Cardiac muscle cell (in vitro differentiated cells and primary cell): ENCODE measurements at regions not wholly inside any gene's neighbourhood (a gene's known extent, or its start where the extent isn't known, plus 50 kb on each side); places are given as distances from the start of the nearest gene placed in this dataset.
A peak's percentile ranks its signal among the peaks of the same experiment; 100 is the strongest.

Source experiments
- DNase-seq, 2 donors: peaks; one replicate each; pipeline versions ENCODE4 v3.0.0 to v3.0.0-alpha.2; 2010 to 2017; ENCODE audit warnings: low read depth in 1 of 2, low spot score in 1 of 2
- H3K27ac ChIP-seq: fragments of 200-600 bp; sonication (generic); 2 replicates; pipeline ENCODE4 v1.5.1; 2016
- H3K27me3 ChIP-seq: fragments of 200-600 bp; sonication (generic); 2 replicates; pipeline ENCODE4 v1.6.0; 2016; ENCODE audit warnings: control low read depth
- H3K36me3 ChIP-seq: fragments of 200-600 bp; sonication (generic); 2 replicates; pipeline ENCODE4 v1.5.1; 2016; ENCODE audit warnings: control low read depth
- H3K4me1 ChIP-seq: fragments of 200-600 bp; sonication (generic); 2 replicates; pipeline ENCODE4 v1.8.1; 2017; ENCODE audit warnings: low read depth, mild to moderate bottlenecking, mixed run types
- H3K4me3 ChIP-seq: fragments of 200-600 bp; sonication (generic); 2 replicates; pipeline ENCODE4 v1.5.1; 2016; ENCODE audit warnings: mild to moderate bottlenecking
- H3K9me3 ChIP-seq: fragments of 200-600 bp; sonication (generic); 2 replicates; pipeline ENCODE4 v1.5.1; 2017; ENCODE audit warnings: low read depth, mild to moderate bottlenecking, control low read depth
- TF ChIP-seq, protein P1 (sequence below): IDR thresholded peaks from 2 replicates; pipeline ENCODE4 v1.5.1; 2012; ENCODE audit warnings: low read depth, mild to moderate bottlenecking, low read length

DNA sequence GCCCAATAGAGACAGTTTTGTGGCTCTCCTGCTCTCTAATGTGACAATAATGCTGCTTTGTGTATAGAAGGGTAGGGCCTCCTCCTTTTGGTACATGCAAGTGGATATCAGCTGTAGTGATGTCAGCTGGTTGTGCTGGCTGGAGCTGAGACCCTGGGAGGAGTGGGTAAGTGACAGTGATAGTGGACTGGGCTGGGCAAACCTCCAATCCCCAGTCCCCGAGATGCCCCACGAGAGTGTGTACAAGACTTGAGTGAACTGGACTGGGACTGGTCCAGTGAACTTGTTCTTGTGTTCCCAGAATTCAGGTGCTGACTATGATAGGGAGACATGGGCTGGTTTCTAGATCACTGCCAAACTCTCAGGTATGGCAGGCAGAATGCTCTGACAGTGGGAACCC is 583.6 kb upstream of the PCDH10 start:
- Histone ChIP-seq H3K27me3 (no peaks in the 10 kb centered on the region), H3K4me1 (no peaks in the 10 kb centered on the region), H3K27ac (no peak overlapping the region), H3K4me3 (no peak overlapping the region), H3K36me3 (no peaks in the 10 kb centered on the region), H3K9me3 (no peaks in the 10 kb centered on the region)
- no peak for DNase-seq
- TF ChIP-seq, protein P1, sequence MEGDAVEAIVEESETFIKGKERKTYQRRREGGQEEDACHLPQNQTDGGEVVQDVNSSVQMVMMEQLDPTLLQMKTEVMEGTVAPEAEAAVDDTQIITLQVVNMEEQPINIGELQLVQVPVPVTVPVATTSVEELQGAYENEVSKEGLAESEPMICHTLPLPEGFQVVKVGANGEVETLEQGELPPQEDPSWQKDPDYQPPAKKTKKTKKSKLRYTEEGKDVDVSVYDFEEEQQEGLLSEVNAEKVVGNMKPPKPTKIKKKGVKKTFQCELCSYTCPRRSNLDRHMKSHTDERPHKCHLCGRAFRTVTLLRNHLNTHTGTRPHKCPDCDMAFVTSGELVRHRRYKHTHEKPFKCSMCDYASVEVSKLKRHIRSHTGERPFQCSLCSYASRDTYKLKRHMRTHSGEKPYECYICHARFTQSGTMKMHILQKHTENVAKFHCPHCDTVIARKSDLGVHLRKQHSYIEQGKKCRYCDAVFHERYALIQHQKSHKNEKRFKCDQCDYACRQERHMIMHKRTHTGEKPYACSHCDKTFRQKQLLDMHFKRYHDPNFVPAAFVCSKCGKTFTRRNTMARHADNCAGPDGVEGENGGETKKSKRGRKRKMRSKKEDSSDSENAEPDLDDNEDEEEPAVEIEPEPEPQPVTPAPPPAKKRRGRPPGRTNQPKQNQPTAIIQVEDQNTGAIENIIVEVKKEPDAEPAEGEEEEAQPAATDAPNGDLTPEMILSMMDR: no peak

- H3K4me1 ChIP-seq: no peaks in the 10 kb centered on the region
- H3K27me3 ChIP-seq: no peaks in the 10 kb centered on the region
- no peak overlapping the region for H3K27ac ChIP-seq
- no peak overlapping the region for H3K4me3 ChIP-seq
- peak; percentile 63 to 95 for DNase-seq
- TF ChIP-seq, protein P1: peak; percentile 24
- H3K9me3 ChIP-seq: no peaks in the 10 kb centered on the region
- H3K36me3 ChIP-seq: no peaks in the 10 kb centered on the region
Observed at GRCh38 chr4:132572210-132572609, 576.9 kb upstream of the PCDH10 start.

GRCh38 chr4:132587626-132588025 is 561.5 kb upstream of the PCDH10 start:
- Histone ChIP-seq H3K27me3 (no peaks in the 10 kb centered on the region), H3K9me3 (no peaks in the 10 kb centered on the region), H3K4me3 (no peak overlapping the region), H3K36me3 (no peaks in the 10 kb centered on the region), H3K4me1 (no peaks in the 10 kb centered on the region), H3K27ac (no peak overlapping the region)
- TF ChIP-seq, protein P1: no peak
- peak in 1 of 2 donors; percentile 28 for DNase-seq

DNA sequence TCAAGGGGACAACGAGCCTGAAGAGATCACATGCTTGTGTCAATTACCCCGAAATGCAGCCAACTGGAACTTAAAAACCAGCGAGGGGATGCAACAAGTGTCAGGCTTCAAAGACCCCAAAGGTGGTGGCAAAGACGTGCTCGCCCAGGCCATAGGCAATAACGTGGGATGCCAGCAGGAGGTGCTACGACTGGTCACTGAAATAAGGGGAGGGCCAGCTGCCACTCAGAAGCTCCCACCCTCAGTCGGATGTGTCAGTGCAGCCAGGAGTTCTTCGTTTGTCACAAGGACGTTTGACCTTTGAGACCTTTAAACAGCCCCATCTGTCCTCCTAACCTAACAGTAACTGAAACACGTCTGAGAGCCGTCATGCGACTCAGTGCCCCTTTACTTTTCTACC is 556.8 kb upstream of the PCDH10 start:
- no peaks in the 10 kb centered on the region for H3K27me3 ChIP-seq
- H3K4me3 ChIP-seq: no peak overlapping the region
- no peaks in the 10 kb centered on the region for H3K36me3 ChIP-seq
- no peaks in the 10 kb centered on the region for H3K9me3 ChIP-seq
- TF ChIP-seq, protein P1: no peak
- no peak for DNase-seq
- H3K4me1 ChIP-seq: no peaks in the 10 kb centered on the region
- no peak overlapping the region for H3K27ac ChIP-seq

DNA sequence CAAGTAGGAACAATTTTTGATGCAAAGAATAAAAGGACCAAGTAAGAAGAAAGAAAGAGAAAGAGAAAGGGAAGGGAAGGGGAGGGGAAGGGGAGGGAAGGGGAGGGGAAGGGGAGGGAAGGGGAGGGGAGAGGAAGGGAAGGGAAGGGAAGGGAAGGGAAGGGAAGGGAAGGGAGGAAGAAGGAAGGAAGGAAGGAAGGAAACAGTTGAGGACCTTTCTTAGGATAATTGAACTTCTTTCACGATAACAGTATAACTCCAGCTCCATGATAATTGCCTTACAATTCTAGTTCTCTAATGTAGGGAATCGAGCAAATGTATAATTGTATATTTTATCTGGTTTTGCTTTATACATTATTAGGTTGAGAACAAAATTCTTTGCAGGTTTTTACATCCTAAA is 556.2 kb upstream of the PCDH10 start:
- no peak for DNase-seq
- TF ChIP-seq, protein P1: no peak
- Histone ChIP-seq H3K27ac (no peak overlapping the region), H3K4me3 (no peak overlapping the region), H3K36me3 (no peaks in the 10 kb centered on the region), H3K9me3 (no peaks in the 10 kb centered on the region), H3K27me3 (no peaks in the 10 kb centered on the region), H3K4me1 (no peaks in the 10 kb centered on the region)
